ENCODE measurements at regions not wholly inside any gene's neighbourhood (a gene's known extent, or its start where the extent isn't known, plus 50 kb on each side); places are given as distances from the start of the nearest gene placed in this dataset.

DNA sequence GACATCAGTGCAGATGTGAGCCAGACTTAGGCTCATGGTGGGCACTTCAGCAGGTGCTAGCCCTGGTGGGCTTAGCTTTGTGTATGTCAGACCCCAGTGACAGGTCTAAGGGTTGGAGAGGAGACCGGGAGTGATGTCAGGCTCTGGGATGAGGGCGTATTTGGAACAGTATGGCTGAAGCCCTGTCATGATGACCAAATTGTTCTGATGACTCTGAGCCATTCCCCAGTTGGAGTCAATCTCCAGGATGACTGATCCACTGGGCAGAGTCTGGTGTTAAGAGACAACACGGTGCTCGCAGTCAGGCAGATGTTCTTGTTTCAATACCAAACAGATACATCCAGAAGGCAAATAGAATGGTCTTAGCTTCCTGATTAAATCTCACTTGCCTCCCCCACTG is 241.5 kb downstream of the SOX11 start:
- TF ChIP-seq, protein P1, sequence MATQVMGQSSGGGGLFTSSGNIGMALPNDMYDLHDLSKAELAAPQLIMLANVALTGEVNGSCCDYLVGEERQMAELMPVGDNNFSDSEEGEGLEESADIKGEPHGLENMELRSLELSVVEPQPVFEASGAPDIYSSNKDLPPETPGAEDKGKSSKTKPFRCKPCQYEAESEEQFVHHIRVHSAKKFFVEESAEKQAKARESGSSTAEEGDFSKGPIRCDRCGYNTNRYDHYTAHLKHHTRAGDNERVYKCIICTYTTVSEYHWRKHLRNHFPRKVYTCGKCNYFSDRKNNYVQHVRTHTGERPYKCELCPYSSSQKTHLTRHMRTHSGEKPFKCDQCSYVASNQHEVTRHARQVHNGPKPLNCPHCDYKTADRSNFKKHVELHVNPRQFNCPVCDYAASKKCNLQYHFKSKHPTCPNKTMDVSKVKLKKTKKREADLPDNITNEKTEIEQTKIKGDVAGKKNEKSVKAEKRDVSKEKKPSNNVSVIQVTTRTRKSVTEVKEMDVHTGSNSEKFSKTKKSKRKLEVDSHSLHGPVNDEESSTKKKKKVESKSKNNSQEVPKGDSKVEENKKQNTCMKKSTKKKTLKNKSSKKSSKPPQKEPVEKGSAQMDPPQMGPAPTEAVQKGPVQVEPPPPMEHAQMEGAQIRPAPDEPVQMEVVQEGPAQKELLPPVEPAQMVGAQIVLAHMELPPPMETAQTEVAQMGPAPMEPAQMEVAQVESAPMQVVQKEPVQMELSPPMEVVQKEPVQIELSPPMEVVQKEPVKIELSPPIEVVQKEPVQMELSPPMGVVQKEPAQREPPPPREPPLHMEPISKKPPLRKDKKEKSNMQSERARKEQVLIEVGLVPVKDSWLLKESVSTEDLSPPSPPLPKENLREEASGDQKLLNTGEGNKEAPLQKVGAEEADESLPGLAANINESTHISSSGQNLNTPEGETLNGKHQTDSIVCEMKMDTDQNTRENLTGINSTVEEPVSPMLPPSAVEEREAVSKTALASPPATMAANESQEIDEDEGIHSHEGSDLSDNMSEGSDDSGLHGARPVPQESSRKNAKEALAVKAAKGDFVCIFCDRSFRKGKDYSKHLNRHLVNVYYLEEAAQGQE (IDR thresholded peaks at IDR 0.05; ENCODE audit: insufficient read depth in 1 of 2, low read depth in 2 of 2, low read length in 2 of 2), result no peak
- TF ChIP-seq SIN3A (IDR thresholded peaks at IDR 0.05; ENCODE audit: borderline replicate concordance, insufficient read depth, low read length) (no peak), TAF1 (IDR thresholded peaks at IDR 0.05; ENCODE audit: borderline replicate concordance, insufficient read depth, low read length) (no peak), POLR2AphosphoS5 (IDR thresholded peaks at IDR 0.05; ENCODE audit: low read depth, low read length) (no peak)

Measured in PFSK-1 (cell line).